Vagina (tissue), 2 donors: ENCODE measurements at regions not wholly inside any gene's neighbourhood (a gene's known extent, or its start where the extent isn't known, plus 50 kb on each side); places are given as distances from the start of the nearest gene placed in this dataset.

ENCODE experiments used
- POLR2A ChIP-seq, 2 donors: fragments of 450-650 bp; IDR thresholded peaks; one replicate each; pipeline ENCODE4 v1.6.1; 2017; ENCODE audit warnings: antibody characterized with exemption in 2 of 2, mild to moderate bottlenecking in 2 of 2, moderate library complexity in 2 of 2
- POLR2AphosphoS5 ChIP-seq, 2 donors: sonication (generic); formaldehyde crosslinking; IDR thresholded peaks; one replicate each; pipeline ENCODE4 v1.9.0; 2017; ENCODE audit warnings: antibody characterized with exemption in 2 of 2, mild to moderate bottlenecking in 2 of 2, low read depth in 1 of 2; ENCODE audit not compliant: insufficient read depth in 1 of 2
- TF ChIP-seq, protein P1 (sequence below), 3 experiments: fragments of 450-650 bp in 2 of 3; fragments of 200-600 bp in 1 of 3; sonication (generic) in 1 of 3; IDR thresholded peaks; one replicate each; pipeline ENCODE4 v1.5.1; 2017 to 2019; ENCODE audit warnings: antibody characterized with exemption in 3 of 3, mild to moderate bottlenecking in 2 of 3, moderate library complexity in 2 of 3

DNA sequence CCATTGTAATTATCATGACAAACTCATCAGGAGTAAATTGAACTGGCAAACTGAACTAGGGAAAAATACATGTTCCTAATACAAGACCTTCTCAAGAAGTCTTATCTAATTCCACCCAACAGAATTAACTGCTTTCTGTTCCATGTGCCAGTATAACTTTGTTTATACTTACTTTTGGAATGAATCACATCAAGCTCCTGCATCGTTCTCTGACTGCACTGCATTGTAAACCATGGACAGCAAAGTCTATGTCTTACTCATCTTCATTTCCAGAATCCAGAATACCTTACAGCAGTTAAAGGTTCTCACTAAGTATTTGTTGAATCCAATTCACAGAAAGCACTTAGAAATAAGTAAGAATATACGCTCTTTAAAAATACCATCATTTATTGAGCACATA lies 102.8 kb downstream of the PLK2 start:
- TF ChIP-seq POLR2AphosphoS5 (IDR thresholded peaks at IDR 0.05; ENCODE audit: insufficient read depth in 1 of 2, low read depth in 1 of 2) (no peak), POLR2A (IDR thresholded peaks at IDR 0.05) (no peak)
- TF ChIP-seq, protein P1, sequence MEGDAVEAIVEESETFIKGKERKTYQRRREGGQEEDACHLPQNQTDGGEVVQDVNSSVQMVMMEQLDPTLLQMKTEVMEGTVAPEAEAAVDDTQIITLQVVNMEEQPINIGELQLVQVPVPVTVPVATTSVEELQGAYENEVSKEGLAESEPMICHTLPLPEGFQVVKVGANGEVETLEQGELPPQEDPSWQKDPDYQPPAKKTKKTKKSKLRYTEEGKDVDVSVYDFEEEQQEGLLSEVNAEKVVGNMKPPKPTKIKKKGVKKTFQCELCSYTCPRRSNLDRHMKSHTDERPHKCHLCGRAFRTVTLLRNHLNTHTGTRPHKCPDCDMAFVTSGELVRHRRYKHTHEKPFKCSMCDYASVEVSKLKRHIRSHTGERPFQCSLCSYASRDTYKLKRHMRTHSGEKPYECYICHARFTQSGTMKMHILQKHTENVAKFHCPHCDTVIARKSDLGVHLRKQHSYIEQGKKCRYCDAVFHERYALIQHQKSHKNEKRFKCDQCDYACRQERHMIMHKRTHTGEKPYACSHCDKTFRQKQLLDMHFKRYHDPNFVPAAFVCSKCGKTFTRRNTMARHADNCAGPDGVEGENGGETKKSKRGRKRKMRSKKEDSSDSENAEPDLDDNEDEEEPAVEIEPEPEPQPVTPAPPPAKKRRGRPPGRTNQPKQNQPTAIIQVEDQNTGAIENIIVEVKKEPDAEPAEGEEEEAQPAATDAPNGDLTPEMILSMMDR (IDR thresholded peaks at IDR 0.05), result no peak
